ENCODE measurements at regions not wholly inside any gene's neighbourhood (a gene's known extent, or its start where the extent isn't known, plus 50 kb on each side); places are given as distances from the start of the nearest gene placed in this dataset.

- DNase-seq (ENCODE audit: low read depth) = no peak
Observed at GRCh38 chr19:31784671-31785101, 435.4 kb upstream of the TSHZ3 start.

GRCh38 chr19:31801611-31802010 is 452.4 kb upstream of the TSHZ3 start:
- DNase-seq (ENCODE audit: low read depth) = no peak

GRCh38 chr19:31803835-31804446 is 454.7 kb upstream of the TSHZ3 start:
- DNase-seq (ENCODE audit: low read depth) = no peak

- DNase-seq (ENCODE audit: low read depth) = no peak
Observed at GRCh38 chr19:31804668-31805067, 455.4 kb upstream of the TSHZ3 start.

- no peak for DNase-seq (ENCODE audit: low read depth)
Observed at GRCh38 chr19:31810536-31811109, 461.4 kb upstream of the TSHZ3 start.

GRCh38 chr19:31817971-31818797 is 468.9 kb upstream of the TSHZ3 start:
- no peak for DNase-seq (ENCODE audit: low read depth)

GRCh38 chr19:31818798-31819105 is 469.5 kb upstream of the TSHZ3 start:
- no peak for DNase-seq (ENCODE audit: low read depth)

- no peak for DNase-seq (ENCODE audit: low read depth)
Observed at GRCh38 chr19:31819837-31820236, 470.6 kb upstream of the TSHZ3 start.

- DNase-seq (ENCODE audit: low read depth) = no peak
Observed at GRCh38 chr19:31821346-31821745, 472.1 kb upstream of the TSHZ3 start.

- DNase-seq (ENCODE audit: low read depth) = no peak
Observed at GRCh38 chr19:31825134-31826094, 476.2 kb upstream of the TSHZ3 start.

- DNase-seq (ENCODE audit: low read depth) = no peak
Observed at GRCh38 chr19:31826325-31826724, 477.1 kb upstream of the TSHZ3 start.

GRCh38 chr19:31831421-31832175 is 482.4 kb upstream of the TSHZ3 start:
- DNase-seq (ENCODE audit: low read depth) = no peak

GRCh38 chr19:31832176-31832548 is 482.9 kb upstream of the TSHZ3 start:
- no peak for DNase-seq (ENCODE audit: low read depth)

- DNase-seq (ENCODE audit: low read depth) = no peak
Observed at GRCh38 chr19:31834070-31834469, 484.8 kb upstream of the TSHZ3 start.

GRCh38 chr19:31838163-31838815 is 489.1 kb upstream of the TSHZ3 start:
- DNase-seq (ENCODE audit: low read depth) = no peak

- DNase-seq (ENCODE audit: low read depth) = no peak
Observed at GRCh38 chr19:31840371-31840770, 491.1 kb upstream of the TSHZ3 start.

- DNase-seq (ENCODE audit: low read depth) = no peak
Observed at GRCh38 chr19:31841755-31842154, 492.5 kb upstream of the TSHZ3 start.

- no peak for DNase-seq (ENCODE audit: low read depth)
Observed at GRCh38 chr19:31863122-31863521, 482.3 kb upstream of the ZNF507 start.

- no peak for DNase-seq (ENCODE audit: low read depth)
Observed at GRCh38 chr19:31874313-31874712, 471.1 kb upstream of the ZNF507 start.

- DNase-seq (ENCODE audit: low read depth) = no peak
Observed at GRCh38 chr19:31875591-31875990, 469.8 kb upstream of the ZNF507 start.

- DNase-seq (ENCODE audit: low read depth) = no peak
Observed at GRCh38 chr19:31880283-31880682, 465.1 kb upstream of the ZNF507 start.
